ENCODE measurements at regions not wholly inside any gene's neighbourhood (a gene's known extent, or its start where the extent isn't known, plus 50 kb on each side); places are given as distances from the start of the nearest gene placed in this dataset.

DNA sequence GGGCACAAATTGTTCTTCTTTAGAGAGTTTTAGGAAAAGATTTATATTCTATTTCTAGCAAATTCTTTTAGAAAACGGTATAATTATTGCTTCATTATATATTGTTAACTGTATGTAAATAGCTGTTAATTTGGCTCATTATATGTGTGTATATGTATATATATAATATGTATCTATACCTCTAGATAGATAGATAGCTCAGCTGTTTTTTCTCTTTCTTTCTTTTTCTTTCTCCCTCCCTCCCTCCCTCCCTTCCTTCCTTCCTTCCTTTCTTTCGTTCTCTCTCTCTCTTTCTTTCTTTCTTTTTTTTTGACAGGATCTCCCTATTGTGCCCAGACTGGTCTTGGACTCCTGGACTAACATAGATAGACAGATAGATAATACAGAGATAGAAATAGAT lies 1538.8 kb downstream of the PCDH7 start:
- H3K36me3 ChIP-seq (ENCODE audit: control insufficient read depth, insufficient read depth, low read length) = no peaks in the 10 kb centered on the region
- no peak overlapping the region for H3K9ac ChIP-seq (ENCODE audit: insufficient read depth, low read length)
- TF ChIP-seq EZH2 (IDR thresholded peaks at IDR 0.05; ENCODE audit: low read length, missing control alignments) = no peak
- TF ChIP-seq, protein P1, sequence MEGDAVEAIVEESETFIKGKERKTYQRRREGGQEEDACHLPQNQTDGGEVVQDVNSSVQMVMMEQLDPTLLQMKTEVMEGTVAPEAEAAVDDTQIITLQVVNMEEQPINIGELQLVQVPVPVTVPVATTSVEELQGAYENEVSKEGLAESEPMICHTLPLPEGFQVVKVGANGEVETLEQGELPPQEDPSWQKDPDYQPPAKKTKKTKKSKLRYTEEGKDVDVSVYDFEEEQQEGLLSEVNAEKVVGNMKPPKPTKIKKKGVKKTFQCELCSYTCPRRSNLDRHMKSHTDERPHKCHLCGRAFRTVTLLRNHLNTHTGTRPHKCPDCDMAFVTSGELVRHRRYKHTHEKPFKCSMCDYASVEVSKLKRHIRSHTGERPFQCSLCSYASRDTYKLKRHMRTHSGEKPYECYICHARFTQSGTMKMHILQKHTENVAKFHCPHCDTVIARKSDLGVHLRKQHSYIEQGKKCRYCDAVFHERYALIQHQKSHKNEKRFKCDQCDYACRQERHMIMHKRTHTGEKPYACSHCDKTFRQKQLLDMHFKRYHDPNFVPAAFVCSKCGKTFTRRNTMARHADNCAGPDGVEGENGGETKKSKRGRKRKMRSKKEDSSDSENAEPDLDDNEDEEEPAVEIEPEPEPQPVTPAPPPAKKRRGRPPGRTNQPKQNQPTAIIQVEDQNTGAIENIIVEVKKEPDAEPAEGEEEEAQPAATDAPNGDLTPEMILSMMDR (conservative IDR thresholded peaks at IDR 0.05 in 1 of 2, IDR thresholded peaks at IDR 0.05 in 1 of 2; ENCODE audit: low read depth in 1 of 2, low read length in 2 of 2) = no peak
- H3K4me3 ChIP-seq (replicated peaks in 1 of 4; ENCODE audit: control extremely low read depth in 1 of 4, insufficient read depth in 1 of 4, low read depth in 3 of 4, low read length in 4 of 4) = no peak overlapping the region
- no peak overlapping the region for H3K4me2 ChIP-seq (ENCODE audit: extremely low read depth, insufficient read depth, low read length)
- no peaks in the 10 kb centered on the region for H3K4me1 ChIP-seq (ENCODE audit: control insufficient read depth, extremely low read depth, insufficient read depth, low read length)
- H3K9me3 ChIP-seq (ENCODE audit: control insufficient read depth, insufficient read depth, low read depth, low read length) = no peaks in the 10 kb centered on the region
- no peak overlapping the region for H3K27ac ChIP-seq (ENCODE audit: insufficient read depth, low read length)
- no peak overlapping the region for H2AFZ ChIP-seq (ENCODE audit: low read length)
- no peak for DNase-seq (ENCODE audit: low read depth in 2 of 2)
- no peaks in the 10 kb centered on the region for H4K20me1 ChIP-seq (ENCODE audit: control insufficient read depth, extremely low read depth, insufficient read depth, low read length)
- no peaks in the 10 kb centered on the region for H3K79me2 ChIP-seq (ENCODE audit: control insufficient read depth, insufficient read depth, low read length)
- H3K27me3 ChIP-seq (ENCODE audit: control insufficient read depth, insufficient read depth, low read length) = no peaks in the 10 kb centered on the region

DNA sequence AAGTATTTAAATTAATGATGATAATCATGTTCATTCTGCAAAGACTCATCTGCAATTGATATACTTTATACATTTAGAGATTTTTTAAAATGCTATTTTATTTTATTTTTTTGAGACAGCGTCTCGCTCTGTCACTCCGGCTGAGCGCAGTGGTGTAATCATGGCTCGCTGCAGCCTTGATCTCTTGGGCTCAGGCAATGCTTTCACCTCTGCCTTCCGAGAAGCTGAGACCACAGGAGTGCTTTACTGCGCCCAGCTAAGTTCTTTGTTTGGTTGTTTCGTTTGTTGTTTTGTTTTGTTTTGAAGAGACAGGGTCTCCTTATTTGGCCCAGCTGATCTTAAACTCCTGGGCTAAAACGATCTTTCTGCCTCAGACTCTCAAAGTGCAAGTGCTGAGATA lies 1541.0 kb downstream of the PCDH7 start:
- H3K9ac ChIP-seq (ENCODE audit: insufficient read depth, low read length) = no peak overlapping the region
- H3K4me3 ChIP-seq (replicated peaks in 1 of 4; ENCODE audit: control extremely low read depth in 1 of 4, insufficient read depth in 1 of 4, low read depth in 3 of 4, low read length in 4 of 4) = no peak overlapping the region
- no peaks in the 10 kb centered on the region for H3K36me3 ChIP-seq (ENCODE audit: control insufficient read depth, insufficient read depth, low read length)
- no peak overlapping the region for H3K27ac ChIP-seq (ENCODE audit: insufficient read depth, low read length)
- no peaks in the 10 kb centered on the region for H3K9me3 ChIP-seq (ENCODE audit: control insufficient read depth, insufficient read depth, low read depth, low read length)
- H3K79me2 ChIP-seq (ENCODE audit: control insufficient read depth, insufficient read depth, low read length) = no peaks in the 10 kb centered on the region
- TF ChIP-seq, protein P1 (conservative IDR thresholded peaks at IDR 0.05 in 1 of 2, IDR thresholded peaks at IDR 0.05 in 1 of 2; ENCODE audit: low read depth in 1 of 2, low read length in 2 of 2) = no peak
- H3K4me2 ChIP-seq (ENCODE audit: extremely low read depth, insufficient read depth, low read length) = no peak overlapping the region
- DNase-seq (ENCODE audit: low read depth in 2 of 2) = no peak
- H2AFZ ChIP-seq (ENCODE audit: low read length) = no peak overlapping the region
- H4K20me1 ChIP-seq (ENCODE audit: control insufficient read depth, extremely low read depth, insufficient read depth, low read length) = no peaks in the 10 kb centered on the region
- H3K4me1 ChIP-seq (ENCODE audit: control insufficient read depth, extremely low read depth, insufficient read depth, low read length) = no peaks in the 10 kb centered on the region
- H3K27me3 ChIP-seq (ENCODE audit: control insufficient read depth, insufficient read depth, low read length) = no peaks in the 10 kb centered on the region

DNA sequence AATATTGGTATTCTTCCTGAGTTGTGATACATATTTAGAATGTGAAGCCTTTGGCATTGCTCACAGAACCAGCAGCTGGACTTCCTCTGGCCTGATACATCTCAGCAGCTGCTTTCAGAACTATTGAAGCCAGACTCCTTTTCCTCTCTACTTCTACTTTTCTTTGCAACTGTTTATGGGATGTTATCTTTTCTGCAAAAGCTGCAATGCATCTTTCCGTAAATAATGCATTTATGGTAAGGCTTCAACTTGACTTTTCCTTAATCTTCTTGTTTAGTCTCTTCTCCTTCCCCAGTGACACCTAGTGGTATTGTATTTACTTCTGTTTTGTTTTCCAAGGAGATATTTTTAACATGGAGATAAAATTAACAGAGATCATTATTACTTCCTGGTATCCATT lies 1548.7 kb downstream of the PCDH7 start:
- H3K9ac ChIP-seq (ENCODE audit: insufficient read depth, low read length) = no peak overlapping the region
- H4K20me1 ChIP-seq (ENCODE audit: control insufficient read depth, extremely low read depth, insufficient read depth, low read length) = no peaks in the 10 kb centered on the region
- no peaks in the 10 kb centered on the region for H3K36me3 ChIP-seq (ENCODE audit: control insufficient read depth, insufficient read depth, low read length)
- no peak overlapping the region for H2AFZ ChIP-seq (ENCODE audit: low read length)
- no peaks in the 10 kb centered on the region for H3K79me2 ChIP-seq (ENCODE audit: control insufficient read depth, insufficient read depth, low read length)
- H3K4me3 ChIP-seq (replicated peaks in 1 of 4; ENCODE audit: control extremely low read depth in 1 of 4, insufficient read depth in 1 of 4, low read depth in 3 of 4, low read length in 4 of 4) = no peak overlapping the region
- no peak for TF ChIP-seq EZH2 (IDR thresholded peaks at IDR 0.05; ENCODE audit: low read length, missing control alignments)
- TF ChIP-seq, protein P1 (conservative IDR thresholded peaks at IDR 0.05 in 1 of 2, IDR thresholded peaks at IDR 0.05 in 1 of 2; ENCODE audit: low read depth in 1 of 2, low read length in 2 of 2) = peak in 1 of 2 donors; percentile 12
- no peaks in the 10 kb centered on the region for H3K27me3 ChIP-seq (ENCODE audit: control insufficient read depth, insufficient read depth, low read length)
- no peaks in the 10 kb centered on the region for H3K4me1 ChIP-seq (ENCODE audit: control insufficient read depth, extremely low read depth, insufficient read depth, low read length)
- H3K27ac ChIP-seq (ENCODE audit: insufficient read depth, low read length) = no peak overlapping the region
- no peaks in the 10 kb centered on the region for H3K9me3 ChIP-seq (ENCODE audit: control insufficient read depth, insufficient read depth, low read depth, low read length)
- H3K4me2 ChIP-seq (ENCODE audit: extremely low read depth, insufficient read depth, low read length) = no peak overlapping the region
- peak; percentile 2 to 28 for DNase-seq (ENCODE audit: low read depth in 2 of 2)

All from fibroblast of lung (primary cell).